SK-N-SH (cell line): ENCODE measurements at regions not wholly inside any gene's neighbourhood (a gene's known extent, or its start where the extent isn't known, plus 50 kb on each side); places are given as distances from the start of the nearest gene placed in this dataset.

ENCODE experiments used
- CTCF ChIA-PET: fragments of 300-600, 350-600 bp; formaldehyde crosslinking; extraction: SDS; loops from one replicate; lab custom pipeline; 2021; lab: Yijun Ruan, JAX
- POLR2A ChIA-PET: fragments of 350-600 bp; sonication (Branson Sonifier 250); formaldehyde crosslinking; extraction: SDS; loops from one replicate; lab custom pipeline; 2020; ENCODE audit warnings: antibody characterized with exemption, inconsistent platforms; lab: Yijun Ruan, JAX
- DNase-seq: peaks from one replicate; pipeline ENCODE4 v3.0.0; 2012
- H2AFZ ChIP-seq: fragments of 200-600 bp; sonication (generic); 2 replicates; pipeline ENCODE4 v1.8.1; 2016; ENCODE audit warnings: antibody characterized with exemption, mild to moderate bottlenecking, low read depth
- H3F3A ChIP-seq: fragments of 200-600 bp; sonication (generic); replicated peaks from 2 replicates; pipeline ENCODE3; 2016; ENCODE audit warnings: antibody characterized with exemption, mild to moderate bottlenecking; ENCODE audit not compliant: insufficient read depth
- H3K27ac ChIP-seq, 2 experiments: fragments of 200-500 bp in 1 of 2; fragments of 200-600 bp in 1 of 2; sonication (Bioruptor generic) in 1 of 2; sonication (generic), shearing (Covaris generic) in 1 of 2; 2 replicates each; pipeline versions ENCODE4 v1.5.1 to v1.6.1; 2014 to 2016; ENCODE audit warnings: low read depth in 2 of 2, inconsistent platforms in 1 of 2, low read length in 1 of 2, mild to moderate bottlenecking in 1 of 2, mixed read lengths in 1 of 2
- H3K27me3 ChIP-seq: fragments of 200-600 bp; sonication (generic), shearing (Covaris generic); 2 replicates; pipeline ENCODE4 v1.6.1; 2016; ENCODE audit warnings: mixed run types; ENCODE audit not compliant: insufficient read depth
- H3K36me3 ChIP-seq, 2 experiments: fragments of 200-500 bp in 1 of 2; fragments of 200-600 bp in 1 of 2; sonication (Bioruptor generic) in 1 of 2; sonication (generic) in 1 of 2; replicated peaks in 1 of 2; 2 replicates each; pipeline versions ENCODE3 to v1.5.1; 2014 to 2016; ENCODE audit warnings: low read length in 1 of 2, mild to moderate bottlenecking in 1 of 2; ENCODE audit not compliant: insufficient read depth in 2 of 2, control insufficient read depth in 1 of 2
- H3K4me1 ChIP-seq, 2 experiments: fragments of 200-500 bp in 1 of 2; fragments of 200-600 bp in 1 of 2; sonication (Bioruptor generic) in 1 of 2; sonication (generic), shearing (Covaris generic) in 1 of 2; 2 replicates each; pipeline versions ENCODE4 v1.5.1 to v1.6.1; 2014 to 2016; ENCODE audit warnings: low read depth in 1 of 2, low read length in 1 of 2, mixed run types in 1 of 2; ENCODE audit not compliant: insufficient read depth in 2 of 2, control insufficient read depth in 1 of 2
- H3K4me2 ChIP-seq: fragments of 200-600 bp; sonication (generic), shearing (Covaris generic); 2 replicates; pipeline ENCODE4 v1.6.1; 2017; ENCODE audit warnings: mixed run types
- H3K4me3 ChIP-seq, 2 experiments: fragments of 200-500 bp in 1 of 2; fragments of 200-600 bp in 1 of 2; sonication (Bioruptor generic) in 1 of 2; sonication (generic), shearing (Covaris generic) in 1 of 2; 2 replicates each; pipeline versions ENCODE4 v1.5.1 to v1.8.1; 2014 to 2016; ENCODE audit warnings: low read depth in 2 of 2, inconsistent platforms in 1 of 2, low read length in 1 of 2, mild to moderate bottlenecking in 1 of 2, mixed read lengths in 1 of 2, moderate library complexity in 1 of 2
- H3K79me2 ChIP-seq: fragments of 200-600 bp; sonication (generic); 2 replicates; pipeline ENCODE4 v1.8.1; 2017; ENCODE audit warnings: mild to moderate bottlenecking; ENCODE audit not compliant: insufficient read depth
- H3K9ac ChIP-seq: fragments of 200-600 bp; sonication (generic); 2 replicates; pipeline ENCODE4 v1.6.1; 2017; ENCODE audit warnings: mixed run types
- H3K9me2 ChIP-seq: fragments of 200-600 bp; sonication (generic); 2 replicates; pipeline ENCODE4 v1.6.1; 2017; ENCODE audit warnings: mixed run types
- H3K9me3 ChIP-seq: fragments of 200-600 bp; sonication (generic); 2 replicates; pipeline ENCODE4 v1.6.1; 2017; ENCODE audit warnings: mixed run types, mild to moderate bottlenecking, moderate library complexity
- H4K20me1 ChIP-seq: fragments of 200-600 bp; sonication (generic); 2 replicates; pipeline ENCODE4 v1.6.1; 2017; ENCODE audit warnings: mild to moderate bottlenecking, mixed run types; ENCODE audit not compliant: insufficient read depth
- CTCF ChIP-seq: fragments of 200-600 bp; sonication (generic); IDR thresholded peaks from 2 replicates; pipeline ENCODE4 v1.6.1; 2017; ENCODE audit warnings: antibody characterized with exemption, mild to moderate bottlenecking, moderate library complexity
- EP300 ChIP-seq, 2 experiments: IDR thresholded peaks; 2 replicates each; pipeline versions ENCODE4 v1.4.0 to v1.6.1; 2012; ENCODE audit warnings: borderline replicate concordance in 1 of 2, low read depth in 1 of 2, low read length in 1 of 2
- EZH2phosphoT487 ChIP-seq: fragments of 200-600 bp; sonication (generic); IDR thresholded peaks from 2 replicates; pipeline ENCODE4 v1.6.1; 2017; ENCODE audit warnings: low read depth, mixed run types, mild to moderate bottlenecking, antibody characterized with exemption, moderate library complexity, borderline replicate concordance
- FOXJ3 ChIP-seq: sonication (generic); formaldehyde crosslinking; IDR thresholded peaks from 2 replicates; pipeline ENCODE4 v1.5.1; 2020; ENCODE audit warnings: mild to moderate bottlenecking, missing genetic modification reagents
- GABPA ChIP-seq: IDR thresholded peaks from 2 replicates; pipeline ENCODE4 v1.4.0; 2012; ENCODE audit warnings: low read depth, mild to moderate bottlenecking
- NFIC ChIP-seq: IDR thresholded peaks from 2 replicates; pipeline ENCODE4 v1.4.0; 2012; ENCODE audit warnings: borderline replicate concordance
- RAD21 ChIP-seq: IDR thresholded peaks from 2 replicates; pipeline ENCODE4 v1.6.1; 2012; ENCODE audit warnings: mild to moderate bottlenecking, low read length
- RFX5 ChIP-seq: IDR thresholded peaks from 2 replicates; pipeline ENCODE4 v1.6.1; 2012; ENCODE audit warnings: mild to moderate bottlenecking, improper control_type of control experiment, low read length
- SMC3 ChIP-seq: IDR thresholded peaks from 2 replicates; pipeline ENCODE4 v1.6.1; 2012; ENCODE audit warnings: low read depth, low read length, improper control_type of control experiment
- TAF1 ChIP-seq: IDR thresholded peaks from 2 replicates; pipeline ENCODE4 v1.6.1; 2012; ENCODE audit warnings: low read depth, mild to moderate bottlenecking, low read length, moderate library complexity, borderline replicate concordance
- TEAD4 ChIP-seq: IDR thresholded peaks from 2 replicates; pipeline ENCODE4 v1.4.0; 2012; ENCODE audit warnings: mild to moderate bottlenecking, borderline replicate concordance; ENCODE audit not compliant: insufficient read depth
- USF1 ChIP-seq: IDR thresholded peaks from 2 replicates; pipeline ENCODE4 v1.4.0; 2012; ENCODE audit warnings: low read depth, borderline replicate concordance
- ZBTB33 ChIP-seq: IDR thresholded peaks from 2 replicates; pipeline ENCODE4 v1.4.0; 2012; ENCODE audit warnings: low read depth, borderline replicate concordance
- WGBS: methylation state at CpG from one replicate; pipeline ENCODE4 v1.1.6; 2017; ENCODE audit warnings: low lambda C conversion rate; 5-methylcytosine and 5-hydroxymethylcytosine counted together
- TF ChIP-seq, protein P1 (sequence below): fragments of 150-350 bp; IDR thresholded peaks from 2 replicates; pipeline ENCODE4 v1.6.1; 2017; ENCODE audit warnings: antibody characterized with exemption, low read length, low read depth, borderline replicate concordance
- TF ChIP-seq, protein P2 (sequence below): fragments of 150-350 bp; IDR thresholded peaks from 2 replicates; pipeline ENCODE4 v1.6.1; 2016; ENCODE audit warnings: mild to moderate bottlenecking, low read depth, low read length

DNA sequence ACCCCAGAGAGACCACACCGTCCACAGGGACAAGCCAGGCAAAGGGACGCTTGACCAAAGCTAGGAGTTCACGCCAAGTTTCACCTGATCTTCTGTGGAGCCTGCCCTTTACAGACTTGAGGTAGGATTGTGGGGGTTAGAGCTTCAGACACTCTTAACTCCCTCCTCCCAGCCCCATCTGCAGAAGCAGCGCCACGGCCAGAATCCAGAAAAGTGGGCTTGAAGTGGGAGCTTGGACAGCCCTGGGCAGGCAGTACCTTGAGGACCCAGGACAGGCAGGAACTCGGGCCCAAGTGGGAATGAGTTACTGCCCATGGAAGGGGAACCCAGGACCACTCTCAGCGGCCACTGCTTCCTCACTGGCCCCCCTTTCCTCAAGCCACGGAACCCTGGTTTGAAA, 695.9 kb downstream of the TBC1D22A start (continued):
- TF ChIP-seq FOXJ3 (CRISPR knock-in tag) (no peak), TEAD4 (no peak), RAD21 (no peak), USF1 (no peak)

DNA sequence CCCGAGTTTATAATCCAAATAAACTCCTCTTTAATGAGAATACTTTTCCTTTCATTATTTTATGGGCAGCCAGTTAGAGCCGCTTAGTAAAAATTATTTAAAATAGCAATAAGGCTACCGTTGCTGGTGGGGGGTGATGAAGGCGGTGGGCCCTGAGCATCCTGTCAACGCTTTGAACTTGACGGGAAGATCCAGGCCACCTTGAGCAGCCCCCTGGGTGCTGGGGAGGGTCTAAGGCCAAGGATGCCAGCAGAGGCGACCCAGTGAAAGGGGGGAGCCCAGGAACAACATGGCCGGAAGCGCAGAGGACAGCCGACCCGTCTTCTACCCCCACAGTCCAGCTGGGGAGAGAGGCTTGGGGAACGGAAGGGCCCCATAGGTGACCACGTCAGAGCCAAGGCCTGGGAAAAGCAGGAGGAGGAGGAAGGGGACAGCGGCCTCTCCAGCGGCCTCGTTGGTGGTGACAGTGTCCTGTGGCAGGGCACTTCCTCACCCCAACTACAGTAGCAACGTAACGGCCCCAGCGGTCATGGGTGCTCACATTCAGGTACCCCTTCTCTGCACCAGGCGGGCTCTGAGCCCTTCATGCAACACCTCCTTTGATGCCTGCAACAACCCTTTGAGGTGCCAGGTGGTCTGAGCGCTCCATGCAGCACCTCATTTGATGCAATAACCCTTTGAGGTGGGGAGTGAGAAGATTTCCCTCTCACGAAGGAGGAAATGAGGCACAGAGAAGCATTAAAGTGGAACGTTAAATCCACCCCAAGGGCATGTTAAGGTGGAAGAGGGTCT, 695.3 kb downstream of the TBC1D22A start:
- Histone ChIP-seq H3K9ac (no peak overlapping the region), H3K4me2 (no peak overlapping the region), H3K9me2 (no peaks in the 10 kb centered on the region), H3K79me2 (no peaks in the 10 kb centered on the region), H3K9me3 (peaks cover 11% of the 10 kb centered on the region), H3K36me3 (no peaks in the 10 kb centered on the region), H3K27ac (no peak overlapping the region), H3K4me3 (no peak overlapping the region), H2AFZ (no peak overlapping the region), H4K20me1 (no peaks in the 10 kb centered on the region), H3K4me1 (no peaks in the 10 kb centered on the region), H3K27me3 (no peaks in the 10 kb centered on the region), H3F3A (no peaks in the 10 kb centered on the region)
- 29% methylated on average over 13 of the region's 23 CpGs for WGBS
- POLR2A ChIA-PET = no interaction called here
- CTCF ChIA-PET = no interaction called here
- no peak for TF ChIP-seq TAF1
- TF ChIP-seq SMC3 = no peak
- TF ChIP-seq CTCF = no peak
- TF ChIP-seq NFIC = no peak
- TF ChIP-seq USF1 = no peak
- TF ChIP-seq GABPA = no peak
- TF ChIP-seq TEAD4 = no peak
- TF ChIP-seq, protein P1, sequence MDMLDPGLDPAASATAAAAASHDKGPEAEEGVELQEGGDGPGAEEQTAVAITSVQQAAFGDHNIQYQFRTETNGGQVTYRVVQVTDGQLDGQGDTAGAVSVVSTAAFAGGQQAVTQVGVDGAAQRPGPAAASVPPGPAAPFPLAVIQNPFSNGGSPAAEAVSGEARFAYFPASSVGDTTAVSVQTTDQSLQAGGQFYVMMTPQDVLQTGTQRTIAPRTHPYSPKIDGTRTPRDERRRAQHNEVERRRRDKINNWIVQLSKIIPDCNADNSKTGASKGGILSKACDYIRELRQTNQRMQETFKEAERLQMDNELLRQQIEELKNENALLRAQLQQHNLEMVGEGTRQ = no peak
- TF ChIP-seq, protein P2, sequence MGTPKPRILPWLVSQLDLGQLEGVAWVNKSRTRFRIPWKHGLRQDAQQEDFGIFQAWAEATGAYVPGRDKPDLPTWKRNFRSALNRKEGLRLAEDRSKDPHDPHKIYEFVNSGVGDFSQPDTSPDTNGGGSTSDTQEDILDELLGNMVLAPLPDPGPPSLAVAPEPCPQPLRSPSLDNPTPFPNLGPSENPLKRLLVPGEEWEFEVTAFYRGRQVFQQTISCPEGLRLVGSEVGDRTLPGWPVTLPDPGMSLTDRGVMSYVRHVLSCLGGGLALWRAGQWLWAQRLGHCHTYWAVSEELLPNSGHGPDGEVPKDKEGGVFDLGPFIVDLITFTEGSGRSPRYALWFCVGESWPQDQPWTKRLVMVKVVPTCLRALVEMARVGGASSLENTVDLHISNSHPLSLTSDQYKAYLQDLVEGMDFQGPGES = no peak
- TF ChIP-seq ZBTB33 = no peak
- TF ChIP-seq EP300 (IDR thresholded peaks at IDR 0.05; ENCODE audit: borderline replicate concordance in 1 of 2, low read depth in 1 of 2, low read length in 1 of 2) = no peak
- no peak for TF ChIP-seq RFX5
- TF ChIP-seq EZH2phosphoT487 = no peak
- no peak for DNase-seq
